H9 (cell line): ENCODE measurements at regions not wholly inside any gene's neighbourhood (a gene's known extent, or its start where the extent isn't known, plus 50 kb on each side); places are given as distances from the start of the nearest gene placed in this dataset.

Experiments used
- DNase-seq: peaks from one replicate; pipeline ENCODE4 v3.0.0-alpha.2; 2017
- H2AFZ ChIP-seq: one replicate; pipeline ENCODE4 v1.6.1; 2013; ENCODE audit warnings: mild to moderate bottlenecking, low read length, control low read depth, moderate library complexity
- H2AK5ac ChIP-seq: 2 replicates; pipeline ENCODE4 v1.6.1; 2013; ENCODE audit warnings: low read length, control low read depth, mixed read lengths; ENCODE audit not compliant: insufficient read length
- H2BK120ac ChIP-seq: one replicate; pipeline ENCODE4 v1.6.1; 2013; ENCODE audit warnings: low read depth, mild to moderate bottlenecking, low read length, control low read depth, inconsistent platforms; ENCODE audit not compliant: poor library complexity, severe bottlenecking
- H2BK12ac ChIP-seq: 2 replicates; pipeline ENCODE4 v1.6.1; 2013; ENCODE audit warnings: low read length, control low read depth, mixed read lengths, low read depth; ENCODE audit not compliant: insufficient read length
- H2BK15ac ChIP-seq: 2 replicates; pipeline ENCODE4 v1.6.1; 2013; ENCODE audit warnings: low read depth, low read length, control low read depth
- H2BK20ac ChIP-seq: one replicate; pipeline ENCODE4 v1.6.1; 2013; ENCODE audit warnings: low read depth, mild to moderate bottlenecking, low read length, control low read depth, inconsistent platforms; ENCODE audit not compliant: poor library complexity, severe bottlenecking
- H2BK5ac ChIP-seq: 2 replicates; pipeline ENCODE4 v1.6.1; 2013; ENCODE audit warnings: low read length, control low read depth, mixed read lengths; ENCODE audit not compliant: insufficient read length
- H3K14ac ChIP-seq: 2 replicates; pipeline ENCODE4 v1.6.1; 2013; ENCODE audit warnings: low read length, control low read depth; ENCODE audit not compliant: insufficient read depth
- H3K18ac ChIP-seq: 2 replicates; pipeline ENCODE4 v1.6.1; 2013; ENCODE audit warnings: low read depth, mild to moderate bottlenecking, mixed read lengths, low read length, control low read depth; ENCODE audit not compliant: insufficient read length
- H3K23ac ChIP-seq: 2 replicates; pipeline ENCODE4 v1.6.1; 2013; ENCODE audit warnings: low read length, control low read depth, mixed read lengths, low read depth; ENCODE audit not compliant: insufficient read length
- H3K23me2 ChIP-seq: 2 replicates; pipeline ENCODE4 v1.6.1; 2013; ENCODE audit warnings: low read depth, mild to moderate bottlenecking, mixed read lengths, low read length, control low read depth; ENCODE audit not compliant: insufficient read length, poor library complexity, severe bottlenecking
- H3K27ac ChIP-seq: 2 replicates; pipeline ENCODE4 v1.5.1; 2013; ENCODE audit warnings: low read length, control low read depth, mixed read lengths, low read depth; ENCODE audit not compliant: insufficient read length
- H3K27me3 ChIP-seq: 2 replicates; pipeline ENCODE4 v1.6.1; 2013; ENCODE audit warnings: low read length, control low read depth, inconsistent platforms; ENCODE audit not compliant: insufficient read depth
- H3K4ac ChIP-seq: 2 replicates; pipeline ENCODE4 v1.6.1; 2013; ENCODE audit warnings: low read depth, mild to moderate bottlenecking, control low read depth, inconsistent platforms, low read length, moderate library complexity
- H3K4me1 ChIP-seq: 2 replicates; pipeline ENCODE4 v1.6.1; 2013; ENCODE audit warnings: low read length, control low read depth, inconsistent platforms; ENCODE audit not compliant: insufficient read depth
- H3K4me2 ChIP-seq: 2 replicates; pipeline ENCODE4 v1.6.1; 2013; ENCODE audit warnings: low read length, control low read depth, mixed read lengths; ENCODE audit not compliant: insufficient read length, insufficient read depth
- H3K56ac ChIP-seq: 2 replicates; pipeline ENCODE4 v1.6.1; 2013; ENCODE audit warnings: low read depth, mild to moderate bottlenecking, mixed read lengths, low read length, control low read depth; ENCODE audit not compliant: insufficient read length
- H3K79me1 ChIP-seq: 2 replicates; pipeline ENCODE4 v1.6.1; 2013; ENCODE audit warnings: low read depth, mild to moderate bottlenecking, moderate library complexity, low read length, control low read depth, inconsistent platforms; ENCODE audit not compliant: insufficient read depth, poor library complexity, severe bottlenecking
- H3K79me2 ChIP-seq: 2 replicates; pipeline ENCODE4 v1.6.1; 2013; ENCODE audit warnings: low read length, control low read depth, inconsistent platforms; ENCODE audit not compliant: insufficient read depth
- H3K9ac ChIP-seq: 2 replicates; pipeline ENCODE4 v1.6.1; 2013; ENCODE audit warnings: low read length, control low read depth, mixed read lengths; ENCODE audit not compliant: insufficient read length; ENCODE audit errors: extremely low read depth
- H3K9me3 ChIP-seq: one replicate; pipeline ENCODE4 v1.6.1; 2013; ENCODE audit warnings: low read depth, low read length, inconsistent platforms; ENCODE audit not compliant: control insufficient read depth
- H3T11ph ChIP-seq: one replicate; pipeline ENCODE4 v1.6.1; 2013; ENCODE audit warnings: mild to moderate bottlenecking, low read length, control low read depth, inconsistent platforms
- H4K20me1 ChIP-seq: one replicate; pipeline ENCODE4 v1.6.1; 2013; ENCODE audit not compliant: control insufficient read depth, insufficient read length, insufficient read depth
- H4K5ac ChIP-seq: 2 replicates; pipeline ENCODE4 v1.6.1; 2013; ENCODE audit warnings: low read depth, mild to moderate bottlenecking, mixed read lengths, low read length, control low read depth; ENCODE audit not compliant: insufficient read length
- H4K8ac ChIP-seq: replicated peaks from 2 replicates; pipeline ENCODE4 v1.6.1; 2013; ENCODE audit warnings: low read length, control low read depth, mixed read lengths, low read depth; ENCODE audit not compliant: insufficient read length
- H4K91ac ChIP-seq: 2 replicates; pipeline ENCODE4 v1.6.1; 2013; ENCODE audit warnings: low read depth, mild to moderate bottlenecking, moderate library complexity, mixed read lengths, low read length, control low read depth; ENCODE audit not compliant: insufficient read length
- H3K27ac Mint-ChIP-seq, 3 experiments: 2 replicates in 2 of 3; 3 replicates in 1 of 3; pipeline ENCODE4 v1.8.0; 2020 to 2021; ENCODE audit warnings: mixed read lengths in 3 of 3, mild to moderate bottlenecking in 1 of 3, moderate library complexity in 1 of 3
- H3K27me3 Mint-ChIP-seq: 2 replicates; pipeline ENCODE4 v1.8.0; 2021; ENCODE audit warnings: low read depth, mild to moderate bottlenecking, moderate library complexity, mixed read lengths
- H3K36me3 Mint-ChIP-seq, 3 experiments: 2 replicates in 2 of 3; 3 replicates in 1 of 3; pipeline ENCODE4 v1.8.0; 2020 to 2021; ENCODE audit warnings: low read depth in 3 of 3, mixed read lengths in 3 of 3; ENCODE audit not compliant: insufficient read depth in 1 of 3
- H3K4me1 Mint-ChIP-seq, 2 experiments: 2 replicates each; pipeline ENCODE4 v1.8.0; 2020; ENCODE audit warnings: mixed read lengths in 2 of 2
- H3K4me3 Mint-ChIP-seq, 2 experiments: 2 replicates in 1 of 2; 3 replicates in 1 of 2; pipeline ENCODE4 v1.8.0; 2020 to 2021; ENCODE audit warnings: mild to moderate bottlenecking in 2 of 2, mixed read lengths in 2 of 2, moderate library complexity in 1 of 2
- H3K9me3 Mint-ChIP-seq, 2 experiments: 2 replicates in 1 of 2; 3 replicates in 1 of 2; pipeline ENCODE4 v1.8.0; 2020; ENCODE audit warnings: mild to moderate bottlenecking in 2 of 2, mixed read lengths in 2 of 2, moderate library complexity in 1 of 2
- WGBS: extraction: QIAGEN DNeasy Blood & Tissue Kit; methylation state at CpG from one replicate; pipeline ENCODE4 v1.1.7; 2013; ENCODE audit warnings: missing lambda C conversion rate, low lambda C conversion rate, mixed read lengths; ENCODE audit not compliant: insufficient read length; ENCODE audit errors: extremely low coverage; 5-methylcytosine and 5-hydroxymethylcytosine counted together
- TF ChIP-seq, protein P1 (sequence below): fragments of 200-600 bp; sonication (generic); conservative IDR thresholded peaks from 3 replicates; pipeline ENCODE4 v1.8.0; 2021; ENCODE audit warnings: antibody characterized with exemption, mild to moderate bottlenecking

DNA sequence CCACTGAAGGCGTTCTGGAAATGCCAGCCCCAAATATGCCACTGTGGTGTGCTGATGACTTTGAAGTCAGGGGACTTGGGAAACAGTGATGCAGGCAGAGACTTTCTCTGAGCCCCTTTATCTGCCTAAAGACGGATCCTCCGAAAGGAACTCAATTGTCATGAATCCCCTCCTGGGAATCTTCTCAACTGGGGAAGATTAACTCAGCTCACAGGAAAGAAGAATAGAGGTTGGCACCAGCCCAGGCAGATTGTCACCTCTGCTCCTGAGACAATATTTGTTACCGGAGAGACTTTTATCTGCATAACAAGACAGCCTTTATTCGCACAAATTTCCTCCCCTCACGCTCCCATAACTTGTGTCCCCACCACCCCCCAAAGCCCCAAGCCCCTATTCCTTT, 414.4 kb downstream of the FUT8 start:
- Histone ChIP-seq H2BK120ac (no peak overlapping the region), H4K5ac (no peak overlapping the region), H3K14ac (no peak overlapping the region), H3K79me1 (no peaks in the 10 kb centered on the region), H3K9me3 (no peaks in the 10 kb centered on the region), H2BK15ac (no peak overlapping the region), H3K56ac (no peak overlapping the region), H2AK5ac (no peak overlapping the region), H3K4ac (no peak overlapping the region), H2BK12ac (no peak overlapping the region), H2AFZ (no peak overlapping the region), H3K27me3 (no peaks in the 10 kb centered on the region; the same call in 1 of the 2 replicates), H3K79me2 (no peaks in the 10 kb centered on the region), H3K23ac (no peak overlapping the region), H3K23me2 (no peaks in the 10 kb centered on the region), H3K18ac (no peak overlapping the region), H4K8ac (no peak overlapping the region), H3K9ac (no peak overlapping the region), H2BK20ac (no peak overlapping the region), H2BK5ac (no peak overlapping the region), H3T11ph (no peak overlapping the region), H3K27ac (no peak overlapping the region), H3K4me2 (no peak overlapping the region), H3K4me1 (0 out of 2 replicates have a peak, but pooled peaks cover 2% of the 10 kb centered on the region), H4K20me1 (no peaks in the 10 kb centered on the region), H4K91ac (no peak overlapping the region)
- TF ChIP-seq, protein P1, sequence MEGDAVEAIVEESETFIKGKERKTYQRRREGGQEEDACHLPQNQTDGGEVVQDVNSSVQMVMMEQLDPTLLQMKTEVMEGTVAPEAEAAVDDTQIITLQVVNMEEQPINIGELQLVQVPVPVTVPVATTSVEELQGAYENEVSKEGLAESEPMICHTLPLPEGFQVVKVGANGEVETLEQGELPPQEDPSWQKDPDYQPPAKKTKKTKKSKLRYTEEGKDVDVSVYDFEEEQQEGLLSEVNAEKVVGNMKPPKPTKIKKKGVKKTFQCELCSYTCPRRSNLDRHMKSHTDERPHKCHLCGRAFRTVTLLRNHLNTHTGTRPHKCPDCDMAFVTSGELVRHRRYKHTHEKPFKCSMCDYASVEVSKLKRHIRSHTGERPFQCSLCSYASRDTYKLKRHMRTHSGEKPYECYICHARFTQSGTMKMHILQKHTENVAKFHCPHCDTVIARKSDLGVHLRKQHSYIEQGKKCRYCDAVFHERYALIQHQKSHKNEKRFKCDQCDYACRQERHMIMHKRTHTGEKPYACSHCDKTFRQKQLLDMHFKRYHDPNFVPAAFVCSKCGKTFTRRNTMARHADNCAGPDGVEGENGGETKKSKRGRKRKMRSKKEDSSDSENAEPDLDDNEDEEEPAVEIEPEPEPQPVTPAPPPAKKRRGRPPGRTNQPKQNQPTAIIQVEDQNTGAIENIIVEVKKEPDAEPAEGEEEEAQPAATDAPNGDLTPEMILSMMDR = no peak
- no peak overlapping the region for H3K4me3 Mint-ChIP-seq
- no peaks in the 10 kb centered on the region; a peak in 1 of 5 replicates for H3K9me3 Mint-ChIP-seq
- H3K36me3 Mint-ChIP-seq = no peaks in the 10 kb centered on the region; a peak in 1 of 7 replicates
- no peaks in the 10 kb centered on the region for H3K27me3 Mint-ChIP-seq
- DNase-seq = no peak
- H3K4me1 Mint-ChIP-seq = peaks cover 30 to 34% of the 10 kb centered on the region in 2 experiments
- WGBS = no CpG with 5 or more reads among the region's 6 CpGs
- no peak overlapping the region; a peak in 1 of 7 replicates for H3K27ac Mint-ChIP-seq
